ENCODE measurements at regions not wholly inside any gene's neighbourhood (a gene's known extent, or its start where the extent isn't known, plus 50 kb on each side); places are given as distances from the start of the nearest gene placed in this dataset.

GRCh38 chr19:30091456-30091855 lies 149.4 kb downstream of the URI1 start:
- no peak overlapping the region for H3K4me3 ChIP-seq
- TF ChIP-seq CTCF (IDR thresholded peaks at IDR 0.05) (no peak), POLR2A (IDR thresholded peaks at IDR 0.05) (no peak), POLR2AphosphoS5 (IDR thresholded peaks at IDR 0.05) (no peak)
- intact Hi-C loops (cut with DNase I; ENCODE audit: low total_unique reads): no loop called here

GRCh38 chr19:30091856-30092255 lies 149.8 kb downstream of the URI1 start:
- TF ChIP-seq POLR2A (IDR thresholded peaks at IDR 0.05) (no peak), POLR2AphosphoS5 (IDR thresholded peaks at IDR 0.05) (no peak)
- H3K36me3 ChIP-seq: no peaks in the 10 kb centered on the region
- no peaks in the 10 kb centered on the region for H3K4me1 ChIP-seq
- no peaks in the 10 kb centered on the region for H3K9me3 ChIP-seq
- intact Hi-C loops (cut with DNase I; ENCODE audit: low total_unique reads): no loop called here
- no peak overlapping the region for H3K27ac ChIP-seq
- DNase-seq (ENCODE audit: low spot score in 2 of 2): no peak
- H3K27me3 ChIP-seq: peaks cover 0 to 7% of the 10 kb centered on the region in 2 donors
- H3K4me3 ChIP-seq: no peak overlapping the region

More at GRCh38 chr19:30091456-30091855, 149.4 kb downstream of the URI1 start:
- no peak overlapping the region for H3K27ac ChIP-seq
- no peak for DNase-seq (ENCODE audit: low spot score in 2 of 2)
- H3K9me3 ChIP-seq: no peaks in the 10 kb centered on the region
- H3K4me1 ChIP-seq: no peaks in the 10 kb centered on the region
- peaks cover 0 to 7% of the 10 kb centered on the region in 2 donors for H3K27me3 ChIP-seq
- H3K36me3 ChIP-seq: no peaks in the 10 kb centered on the region

- no peaks in the 10 kb centered on the region for H3K4me1 ChIP-seq
- no peaks in the 10 kb centered on the region for H3K36me3 ChIP-seq
- H3K9me3 ChIP-seq: no peaks in the 10 kb centered on the region
- no peak for DNase-seq (ENCODE audit: low spot score in 2 of 2)
- peaks cover 0 to 7% of the 10 kb centered on the region in 2 donors for H3K27me3 ChIP-seq
- H3K4me3 ChIP-seq: no peak overlapping the region
- TF ChIP-seq POLR2AphosphoS5 (IDR thresholded peaks at IDR 0.05): no peak
- TF ChIP-seq CTCF (IDR thresholded peaks at IDR 0.05): no peak
- no peak for TF ChIP-seq POLR2A (IDR thresholded peaks at IDR 0.05)
- intact Hi-C loops (cut with DNase I; ENCODE audit: low total_unique reads): no loop called here
- H3K27ac ChIP-seq: no peak overlapping the region
These were observed 150.9 kb downstream of the URI1 start for GRCh38 chr19:30092721-30093569.

- peaks cover 0 to 7% of the 10 kb centered on the region in 2 donors for H3K27me3 ChIP-seq
- no peaks in the 10 kb centered on the region for H3K9me3 ChIP-seq
- no peak overlapping the region for H3K27ac ChIP-seq
- TF ChIP-seq CTCF (IDR thresholded peaks at IDR 0.05): no peak
- TF ChIP-seq POLR2AphosphoS5 (IDR thresholded peaks at IDR 0.05): no peak
- TF ChIP-seq POLR2A (IDR thresholded peaks at IDR 0.05): no peak
- H3K4me1 ChIP-seq: no peaks in the 10 kb centered on the region
- H3K36me3 ChIP-seq: no peaks in the 10 kb centered on the region
- DNase-seq (ENCODE audit: low spot score in 2 of 2): no peak
- intact Hi-C loops (cut with DNase I; ENCODE audit: low total_unique reads): no loop called here
- H3K4me3 ChIP-seq: no peak overlapping the region
These were observed 152.1 kb downstream of the URI1 start for GRCh38 chr19:30093966-30094755.

GRCh38 chr19:30094756-30095140 lies 152.7 kb downstream of the URI1 start:
- no peak for DNase-seq (ENCODE audit: low spot score in 2 of 2)
- Histone ChIP-seq H3K4me3 (no peak overlapping the region), H3K27ac (no peak overlapping the region), H3K4me1 (no peaks in the 10 kb centered on the region), H3K9me3 (no peaks in the 10 kb centered on the region), H3K36me3 (no peaks in the 10 kb centered on the region), H3K27me3 (peaks cover 0 to 7% of the 10 kb centered on the region in 2 donors)
- intact Hi-C loops (cut with DNase I; ENCODE audit: low total_unique reads): no loop called here
- TF ChIP-seq POLR2A (IDR thresholded peaks at IDR 0.05) (no peak), POLR2AphosphoS5 (IDR thresholded peaks at IDR 0.05) (no peak), CTCF (IDR thresholded peaks at IDR 0.05) (no peak)
